Right lobe of liver (tissue), 6 donors: ENCODE measurements at regions not wholly inside any gene's neighbourhood (a gene's known extent, or its start where the extent isn't known, plus 50 kb on each side); places are given as distances from the start of the nearest gene placed in this dataset.

Experiments
- ATAC-seq, 4 donors: fragments of 200-7000 bp; cut with Tn5 transposase; one replicate each; pipeline ENCODE4 v1.9.1; 2020; ENCODE audit warnings: mild to moderate bottlenecking in 4 of 4, moderate library complexity in 4 of 4
- DNase-seq, 3 donors: peaks; one replicate each; pipeline ENCODE4 v3.0.0-alpha.2; 2020
- H3K27ac ChIP-seq, 3 donors: fragments of 200-600 bp; one replicate each; pipeline ENCODE4 v1.8.0; 2022
- H3K27me3 ChIP-seq, 2 donors: fragments of 200-600 bp; one replicate each; pipeline ENCODE4 v1.8.0; 2022
- H3K36me3 ChIP-seq, 4 donors: fragments of 200-600 bp; sonication (generic) in 1 of 4; one replicate each; pipeline versions ENCODE4 v1.5.1 to v1.8.0; 2017 to 2022; ENCODE audit warnings: control low read depth in 1 of 4
- H3K4me1 ChIP-seq, 4 donors: fragments of 200-600 bp; sonication (generic) in 1 of 4; one replicate each; pipeline versions ENCODE4 v1.5.1 to v1.8.0; 2017 to 2022; ENCODE audit warnings: control low read depth in 1 of 4
- H3K4me3 ChIP-seq, 3 donors: fragments of 200-600 bp; one replicate each; pipeline ENCODE4 v1.8.0; 2022
- H3K9me3 ChIP-seq, 4 donors: fragments of 200-600 bp; sonication (generic) in 1 of 4; one replicate each; pipeline versions ENCODE4 v1.5.1 to v1.8.0; 2017 to 2022; ENCODE audit warnings: control low read depth in 1 of 4
- POLR2A ChIP-seq: fragments of 450-650 bp; IDR thresholded peaks from one replicate; pipeline ENCODE4 v1.6.1; 2017; ENCODE audit warnings: antibody characterized with exemption, mild to moderate bottlenecking
- WGBS: methylation state at CpG from one replicate; pipeline ENCODE4 v1.1.6; 2018; ENCODE audit warnings: low coverage, low lambda C conversion rate; ENCODE audit not compliant: insufficient coverage; ENCODE audit errors: missing lambda C conversion rate; 5-methylcytosine and 5-hydroxymethylcytosine counted together
- intact Hi-C, 2 donors: fragments of 100-400 bp; cut with DNase I; formaldehyde crosslinking; loops; one replicate each; pipeline versions ENCODE4 v1.11.2 to v1.14.1; 2022
- TF ChIP-seq, protein P1 (sequence below), 4 donors: fragments of 200-600 bp in 3 of 4; fragments of 450-650 bp in 1 of 4; IDR thresholded peaks; one replicate each; pipeline versions ENCODE4 v1.5.1 to v1.8.0; 2016 to 2022; ENCODE audit warnings: antibody characterized with exemption in 4 of 4, mild to moderate bottlenecking in 2 of 4
- donor health status: DM: no; HTN: yes; CAD: no.
- donor health status: DM: no; HTN: no; CAD: no.
- donor health status: DM: no; HTN: no; CAD: no.
- donor health status: DM: no; HTN: yes; CAD: no.
- donor health status: DM: no; HTN: yes; CAD: no.

DNA sequence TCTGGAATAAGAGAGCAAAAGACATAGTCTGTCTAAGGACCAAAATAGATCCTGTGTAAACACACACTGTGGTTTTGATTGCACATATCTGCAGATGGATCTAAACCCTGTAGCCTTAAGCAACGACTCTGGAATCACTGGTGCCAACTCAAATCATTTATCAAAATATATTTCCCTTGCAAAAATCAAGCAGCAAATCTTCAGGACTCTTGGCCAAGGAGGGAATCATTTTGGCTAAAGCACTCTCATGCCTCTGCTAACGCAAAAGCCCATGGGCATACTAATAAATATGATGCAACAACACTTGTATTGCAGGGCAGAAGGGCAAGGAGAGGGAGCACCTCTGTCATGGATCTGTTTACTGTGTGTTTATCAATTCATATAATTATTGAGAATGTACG, 155.4 kb upstream of the DUSP10 start:
- 45% methylated on average over 3 of the region's 3 CpGs for WGBS
- H3K4me1 ChIP-seq, result no peaks in the 10 kb centered on the region
- H3K27ac ChIP-seq, result no peak overlapping the region
- no peak for TF ChIP-seq POLR2A
- TF ChIP-seq, protein P1, sequence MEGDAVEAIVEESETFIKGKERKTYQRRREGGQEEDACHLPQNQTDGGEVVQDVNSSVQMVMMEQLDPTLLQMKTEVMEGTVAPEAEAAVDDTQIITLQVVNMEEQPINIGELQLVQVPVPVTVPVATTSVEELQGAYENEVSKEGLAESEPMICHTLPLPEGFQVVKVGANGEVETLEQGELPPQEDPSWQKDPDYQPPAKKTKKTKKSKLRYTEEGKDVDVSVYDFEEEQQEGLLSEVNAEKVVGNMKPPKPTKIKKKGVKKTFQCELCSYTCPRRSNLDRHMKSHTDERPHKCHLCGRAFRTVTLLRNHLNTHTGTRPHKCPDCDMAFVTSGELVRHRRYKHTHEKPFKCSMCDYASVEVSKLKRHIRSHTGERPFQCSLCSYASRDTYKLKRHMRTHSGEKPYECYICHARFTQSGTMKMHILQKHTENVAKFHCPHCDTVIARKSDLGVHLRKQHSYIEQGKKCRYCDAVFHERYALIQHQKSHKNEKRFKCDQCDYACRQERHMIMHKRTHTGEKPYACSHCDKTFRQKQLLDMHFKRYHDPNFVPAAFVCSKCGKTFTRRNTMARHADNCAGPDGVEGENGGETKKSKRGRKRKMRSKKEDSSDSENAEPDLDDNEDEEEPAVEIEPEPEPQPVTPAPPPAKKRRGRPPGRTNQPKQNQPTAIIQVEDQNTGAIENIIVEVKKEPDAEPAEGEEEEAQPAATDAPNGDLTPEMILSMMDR (IDR thresholded peaks at IDR 0.05), result no peak
- no peaks in the 10 kb centered on the region for H3K36me3 ChIP-seq
- H3K27me3 ChIP-seq, result no peaks in the 10 kb centered on the region
- intact Hi-C loops, result no loop called here
- DNase-seq (no peak), ATAC-seq (no peak)
- H3K9me3 ChIP-seq, result no peaks in the 10 kb centered on the region
- H3K4me3 ChIP-seq, result no peak overlapping the region

DNA sequence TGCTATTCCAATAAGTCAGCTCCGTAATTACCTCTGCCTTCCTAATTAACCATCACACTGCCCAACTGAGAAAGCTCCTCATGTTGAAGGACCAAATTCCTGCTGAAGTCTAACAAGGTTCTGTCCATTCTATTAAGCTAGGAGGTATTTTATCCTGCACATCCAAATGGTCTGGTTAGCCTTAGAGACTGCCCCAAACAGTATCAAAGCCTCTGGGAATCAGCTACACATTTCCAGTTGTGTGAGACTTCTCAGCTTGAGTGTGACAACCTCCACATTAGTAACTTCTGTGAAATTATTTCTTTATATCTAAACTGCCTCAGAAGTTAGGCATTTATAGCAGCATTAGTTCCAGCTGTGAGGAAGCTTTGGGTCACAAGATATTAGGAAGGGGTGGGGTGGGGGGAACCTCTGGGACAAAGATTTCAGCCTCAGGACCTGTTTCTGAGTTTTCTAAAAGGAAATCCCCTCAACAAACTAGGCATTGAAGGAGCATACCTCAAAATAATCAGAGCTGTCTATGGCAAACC, 150.5 kb upstream of the DUSP10 start:
- TF ChIP-seq, protein P1 (IDR thresholded peaks at IDR 0.05), result no peak
- TF ChIP-seq POLR2A, result no peak
- 67% methylated on average over 1 of the region's 1 CpG for WGBS
- Histone ChIP-seq H3K9me3 (no peaks in the 10 kb centered on the region), H3K4me3 (no peak overlapping the region), H3K4me1 (no peaks in the 10 kb centered on the region), H3K36me3 (no peaks in the 10 kb centered on the region), H3K27ac (no peak overlapping the region), H3K27me3 (no peaks in the 10 kb centered on the region)
- ATAC-seq (no peak), DNase-seq (no peak)
- intact Hi-C loops, result no loop called here

DNA sequence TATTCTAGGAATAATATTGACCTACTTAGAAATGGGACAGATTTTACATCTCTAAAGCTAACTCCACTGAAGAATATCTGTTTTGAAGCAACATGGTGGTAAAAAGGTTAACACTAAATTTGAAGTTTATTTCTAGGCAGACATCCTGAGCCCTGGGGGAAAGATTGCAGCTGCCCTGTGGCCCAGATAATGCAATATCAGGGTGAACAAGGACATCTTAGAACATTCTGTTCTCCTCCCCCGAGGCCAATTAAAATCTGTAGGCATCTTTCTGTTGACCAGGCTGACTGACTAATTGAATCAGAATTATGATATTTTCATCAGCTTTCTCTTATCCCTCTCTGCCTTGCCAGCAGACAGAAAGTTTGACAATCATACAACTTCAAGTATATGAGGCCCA, 149.8 kb upstream of the DUSP10 start:
- H3K9me3 ChIP-seq, result no peaks in the 10 kb centered on the region
- no peak overlapping the region for H3K4me3 ChIP-seq
- DNase-seq (no peak), ATAC-seq (no peak)
- intact Hi-C loops, result no loop called here
- WGBS, result 67% methylated on average over 1 of the region's 1 CpG
- no peaks in the 10 kb centered on the region for H3K36me3 ChIP-seq
- no peak overlapping the region for H3K27ac ChIP-seq
- no peaks in the 10 kb centered on the region for H3K4me1 ChIP-seq
- no peaks in the 10 kb centered on the region for H3K27me3 ChIP-seq
- TF ChIP-seq, protein P1 (IDR thresholded peaks at IDR 0.05), result no peak
- TF ChIP-seq POLR2A, result no peak

DNA sequence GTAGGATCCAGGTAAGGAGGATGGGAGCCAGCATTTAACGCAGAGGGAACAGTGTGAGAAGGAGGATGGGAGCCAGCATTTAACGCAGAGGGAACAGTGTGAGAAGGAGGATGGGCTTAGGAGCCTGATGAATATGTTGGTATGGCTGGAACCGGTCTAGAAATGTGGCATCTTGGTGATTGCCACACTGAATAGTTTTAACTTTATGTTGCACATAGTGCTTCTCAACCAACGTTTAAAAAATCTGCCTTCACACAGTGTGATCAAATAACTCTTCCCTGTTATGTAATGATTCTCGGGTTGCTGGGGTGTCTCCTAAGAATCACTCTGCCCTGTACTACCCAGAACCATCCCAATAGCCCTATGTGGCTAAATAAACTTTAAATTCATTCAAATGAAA, 146.9 kb upstream of the DUSP10 start:
- H3K27ac ChIP-seq, result no peak overlapping the region
- H3K36me3 ChIP-seq, result no peaks in the 10 kb centered on the region
- H3K4me1 ChIP-seq, result no peaks in the 10 kb centered on the region
- no peak overlapping the region for H3K4me3 ChIP-seq
- no peaks in the 10 kb centered on the region for H3K9me3 ChIP-seq
- 83% methylated on average over 4 of the region's 5 CpGs for WGBS
- ATAC-seq (no peak), DNase-seq (no peak)
- H3K27me3 ChIP-seq, result no peaks in the 10 kb centered on the region
- TF ChIP-seq, protein P1 (IDR thresholded peaks at IDR 0.05), result no peak
- no peak for TF ChIP-seq POLR2A
- intact Hi-C loops, result no loop called here

DNA sequence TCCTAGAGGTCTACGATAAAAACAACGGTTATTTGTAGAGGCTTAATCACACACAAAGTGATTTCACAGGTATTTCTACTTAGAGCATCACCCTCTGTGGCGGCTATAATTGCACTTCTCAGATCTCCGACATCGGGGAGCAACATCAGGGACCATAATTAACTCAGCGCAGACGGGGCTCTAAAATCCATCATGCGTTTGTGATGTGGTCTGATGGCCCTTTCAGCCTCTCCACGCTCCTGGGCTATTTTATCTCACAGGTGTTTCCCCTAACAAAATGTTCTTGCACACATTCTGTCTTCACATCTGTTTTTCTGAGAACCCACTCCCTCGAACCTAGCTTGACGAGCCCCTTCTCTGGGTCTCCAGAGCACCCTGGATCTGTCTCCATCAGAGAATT, 146.3 kb upstream of the DUSP10 start:
- intact Hi-C loops, result no loop called here
- 91% methylated on average over 9 of the region's 11 CpGs for WGBS
- TF ChIP-seq POLR2A, result no peak
- TF ChIP-seq, protein P1 (IDR thresholded peaks at IDR 0.05), result no peak
- Histone ChIP-seq H3K4me3 (no peak overlapping the region), H3K4me1 (no peaks in the 10 kb centered on the region), H3K27me3 (no peaks in the 10 kb centered on the region), H3K27ac (no peak overlapping the region), H3K36me3 (no peaks in the 10 kb centered on the region), H3K9me3 (no peaks in the 10 kb centered on the region)
- ATAC-seq (no peak), DNase-seq (no peak)
